GM12865 (cell line): ENCODE measurements at regions not wholly inside any gene's neighbourhood (a gene's known extent, or its start where the extent isn't known, plus 50 kb on each side); places are given as distances from the start of the nearest gene placed in this dataset.
A peak's percentile ranks its signal among the peaks of the same experiment; 100 is the strongest.

Source experiments
- DNase-seq: peaks from one replicate; pipeline ENCODE4 v3.0.0; 2010; ENCODE audit warnings: low read depth
- H3K4me3 ChIP-seq: 2 replicates; pipeline ENCODE4 v1.5.1; 2011; ENCODE audit warnings: mild to moderate bottlenecking, low read depth, low read length, control low read depth
- TF ChIP-seq, protein P1 (sequence below): IDR thresholded peaks from 2 replicates; pipeline ENCODE4 v1.5.1; 2011; ENCODE audit warnings: low read length, control low read depth, low read depth, inconsistent platforms; ENCODE audit not compliant: insufficient read depth; ENCODE audit errors: missing control alignments

DNA sequence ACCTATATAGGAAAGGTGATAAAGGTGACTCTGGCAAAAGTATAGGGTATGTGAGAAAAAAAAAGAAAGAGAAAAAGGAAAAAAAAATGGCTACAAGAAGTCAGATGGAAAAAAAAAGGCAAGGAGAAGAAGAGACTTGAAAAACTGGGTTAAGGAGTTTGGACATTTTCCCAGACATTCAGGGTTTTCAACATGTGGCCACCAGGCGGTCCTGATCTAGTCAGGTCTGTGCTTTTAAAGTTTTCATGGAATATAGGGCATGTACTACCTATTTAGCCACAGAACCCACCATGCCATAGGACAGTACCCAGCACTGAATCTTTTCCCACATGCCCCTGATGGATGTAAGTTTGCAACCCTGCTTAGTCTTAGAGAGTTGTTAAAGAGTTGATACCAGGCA lies 433.7 kb downstream of the MAFB start:
- DNase-seq: no peak
- TF ChIP-seq, protein P1, sequence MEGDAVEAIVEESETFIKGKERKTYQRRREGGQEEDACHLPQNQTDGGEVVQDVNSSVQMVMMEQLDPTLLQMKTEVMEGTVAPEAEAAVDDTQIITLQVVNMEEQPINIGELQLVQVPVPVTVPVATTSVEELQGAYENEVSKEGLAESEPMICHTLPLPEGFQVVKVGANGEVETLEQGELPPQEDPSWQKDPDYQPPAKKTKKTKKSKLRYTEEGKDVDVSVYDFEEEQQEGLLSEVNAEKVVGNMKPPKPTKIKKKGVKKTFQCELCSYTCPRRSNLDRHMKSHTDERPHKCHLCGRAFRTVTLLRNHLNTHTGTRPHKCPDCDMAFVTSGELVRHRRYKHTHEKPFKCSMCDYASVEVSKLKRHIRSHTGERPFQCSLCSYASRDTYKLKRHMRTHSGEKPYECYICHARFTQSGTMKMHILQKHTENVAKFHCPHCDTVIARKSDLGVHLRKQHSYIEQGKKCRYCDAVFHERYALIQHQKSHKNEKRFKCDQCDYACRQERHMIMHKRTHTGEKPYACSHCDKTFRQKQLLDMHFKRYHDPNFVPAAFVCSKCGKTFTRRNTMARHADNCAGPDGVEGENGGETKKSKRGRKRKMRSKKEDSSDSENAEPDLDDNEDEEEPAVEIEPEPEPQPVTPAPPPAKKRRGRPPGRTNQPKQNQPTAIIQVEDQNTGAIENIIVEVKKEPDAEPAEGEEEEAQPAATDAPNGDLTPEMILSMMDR: no peak
- no peak overlapping the region for H3K4me3 ChIP-seq

DNA sequence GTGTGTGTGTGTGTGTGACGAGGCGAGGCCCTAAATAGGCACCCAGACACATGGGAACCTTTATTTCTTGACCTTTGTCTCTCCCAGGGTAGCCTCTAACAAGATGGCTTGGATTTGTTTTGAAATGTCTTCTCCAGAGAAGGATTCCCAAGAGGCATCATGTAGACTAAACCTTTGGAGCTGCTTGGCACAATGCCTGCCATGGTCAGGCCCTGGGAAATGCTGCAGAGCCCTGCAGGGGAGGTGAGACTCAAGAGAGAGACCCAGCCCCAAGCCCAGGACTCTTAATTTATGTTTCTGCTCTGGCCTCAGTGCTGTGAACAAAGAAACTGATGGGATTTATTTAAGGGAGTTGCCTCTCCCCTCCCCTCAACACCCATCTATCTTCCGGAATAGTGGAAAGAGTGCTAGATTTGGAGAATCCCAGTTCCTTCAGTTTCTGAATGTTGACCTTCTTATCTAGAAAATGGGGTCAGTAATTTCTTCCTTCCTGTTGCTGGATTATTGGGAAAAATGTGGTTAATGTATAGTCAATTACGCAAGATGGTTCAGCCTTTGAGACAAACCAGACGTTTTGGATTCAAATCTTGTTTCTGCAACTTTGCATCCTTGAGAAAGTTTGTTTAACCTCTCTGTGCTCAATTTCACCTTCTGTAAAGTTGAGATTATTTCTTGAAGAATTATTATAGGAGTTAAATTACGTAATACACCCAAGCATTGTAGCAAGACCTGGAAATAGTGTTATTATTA lies 434.8 kb downstream of the MAFB start:
- TF ChIP-seq, protein P1: no peak
- no peak overlapping the region for H3K4me3 ChIP-seq

DNA sequence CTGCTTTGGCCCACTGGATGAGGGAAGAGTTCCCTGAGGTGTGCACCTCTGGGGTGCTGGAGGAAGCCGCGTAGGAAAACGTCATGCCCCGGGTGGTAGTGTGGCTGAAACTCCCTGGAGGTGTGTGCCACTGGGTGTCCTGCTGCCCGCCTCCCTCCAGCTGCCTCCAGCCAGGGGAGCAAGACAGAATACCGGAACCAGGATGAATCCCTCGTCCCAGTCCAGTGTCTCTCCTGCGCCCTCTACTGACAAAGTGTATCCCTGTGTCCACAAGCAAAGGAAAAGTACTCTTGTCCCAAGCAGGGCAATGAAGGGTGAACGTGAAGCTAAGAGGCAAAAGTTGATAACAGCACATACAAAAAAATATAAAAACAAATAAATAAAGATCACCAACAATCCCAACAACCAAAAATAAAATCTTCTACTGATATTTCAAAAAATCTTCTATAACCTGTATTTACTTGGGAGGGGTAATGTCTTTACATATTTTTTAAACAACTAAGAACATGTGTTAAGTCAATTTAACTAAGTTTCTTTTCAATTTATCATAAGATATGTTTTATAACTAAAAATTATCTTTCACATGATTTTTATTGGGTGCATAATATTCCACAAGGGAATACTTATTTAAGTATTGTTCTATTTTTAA lies 437.6 kb downstream of the MAFB start:
- no peak overlapping the region for H3K4me3 ChIP-seq
- TF ChIP-seq, protein P1: peak; percentile 68
- peak; percentile 47 for DNase-seq

More for the DNA sequence above, 434.8 kb downstream of the MAFB start:
- no peak for DNase-seq

DNA sequence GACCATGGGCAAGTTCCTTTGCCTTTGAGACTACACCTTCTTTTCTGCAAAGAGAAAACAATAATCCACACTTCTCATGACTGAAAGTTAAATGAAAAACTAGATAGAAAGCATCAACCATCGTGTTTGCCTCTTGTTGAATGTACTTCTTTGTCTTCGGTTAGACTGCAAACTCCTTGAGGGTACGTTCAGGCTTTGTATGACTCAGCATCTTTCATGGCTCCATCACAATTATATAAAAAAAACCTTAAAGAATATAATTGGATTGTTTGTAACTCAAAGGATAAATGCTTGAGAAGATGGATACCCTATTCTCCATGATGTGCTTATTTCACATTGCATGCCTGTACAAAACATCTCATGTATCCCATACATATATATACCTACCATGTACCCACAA lies 439.2 kb downstream of the MAFB start:
- no peak for DNase-seq
- H3K4me3 ChIP-seq: no peak overlapping the region
- TF ChIP-seq, protein P1: no peak

DNA sequence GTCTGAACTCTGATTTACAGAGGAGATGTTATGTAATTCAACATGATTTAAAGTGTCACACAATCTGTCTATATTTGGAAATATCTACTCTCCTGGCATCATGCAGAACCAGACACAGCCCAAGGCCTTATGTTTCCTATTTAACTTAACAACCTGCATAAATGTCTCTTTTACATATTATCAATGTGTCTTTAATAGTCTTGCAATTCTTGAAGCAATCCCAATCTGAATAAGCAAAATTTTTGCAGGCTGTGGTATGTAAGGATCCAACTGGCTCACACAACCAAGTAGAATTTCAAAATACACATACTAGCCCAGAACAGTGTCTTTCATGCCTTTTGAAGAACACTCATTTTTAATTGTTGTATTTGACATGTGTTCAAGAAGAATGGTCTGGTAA lies 443.2 kb downstream of the MAFB start:
- TF ChIP-seq, protein P1: no peak
- H3K4me3 ChIP-seq: no peak overlapping the region
- no peak for DNase-seq

DNA sequence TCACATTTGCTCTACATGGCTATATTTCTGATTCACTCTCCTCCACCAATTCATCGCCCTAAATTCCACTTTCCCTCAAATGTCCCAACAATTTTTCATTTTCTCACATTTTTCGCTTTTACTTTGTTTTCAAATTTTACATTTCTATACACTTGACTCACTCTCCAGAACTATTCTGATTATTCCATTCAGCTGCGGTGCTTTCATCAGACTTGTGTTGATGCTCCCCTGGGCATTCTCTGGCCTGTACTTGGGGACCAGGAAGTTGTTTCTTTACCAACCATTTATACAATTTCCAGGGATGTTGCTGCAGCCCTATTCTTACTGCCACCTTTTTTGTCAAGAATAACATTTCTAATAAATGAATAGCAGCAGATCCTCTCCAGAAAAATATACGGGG lies 444.8 kb downstream of the MAFB start:
- TF ChIP-seq, protein P1: no peak
- no peak for DNase-seq
- H3K4me3 ChIP-seq: no peak overlapping the region
